Fibroblast of peridontal ligament (primary cell): ENCODE measurements at regions not wholly inside any gene's neighbourhood (a gene's known extent, or its start where the extent isn't known, plus 50 kb on each side); places are given as distances from the start of the nearest gene placed in this dataset.
"Not testable (repeated sequence)": the region's sequence is repeated elsewhere in the genome, so short reads cannot be mapped to it uniquely, and the experiment has no call there.

Experiments
- DNase-seq: peaks from one replicate; pipeline ENCODE4 v3.0.0-alpha.2; 2010; ENCODE audit errors: extremely low read depth

- peak; percentile 54 for DNase-seq
Observed at GRCh38 chr9:129414377-129414992, 206.4 kb downstream of the C9orf50 start.

DNA sequence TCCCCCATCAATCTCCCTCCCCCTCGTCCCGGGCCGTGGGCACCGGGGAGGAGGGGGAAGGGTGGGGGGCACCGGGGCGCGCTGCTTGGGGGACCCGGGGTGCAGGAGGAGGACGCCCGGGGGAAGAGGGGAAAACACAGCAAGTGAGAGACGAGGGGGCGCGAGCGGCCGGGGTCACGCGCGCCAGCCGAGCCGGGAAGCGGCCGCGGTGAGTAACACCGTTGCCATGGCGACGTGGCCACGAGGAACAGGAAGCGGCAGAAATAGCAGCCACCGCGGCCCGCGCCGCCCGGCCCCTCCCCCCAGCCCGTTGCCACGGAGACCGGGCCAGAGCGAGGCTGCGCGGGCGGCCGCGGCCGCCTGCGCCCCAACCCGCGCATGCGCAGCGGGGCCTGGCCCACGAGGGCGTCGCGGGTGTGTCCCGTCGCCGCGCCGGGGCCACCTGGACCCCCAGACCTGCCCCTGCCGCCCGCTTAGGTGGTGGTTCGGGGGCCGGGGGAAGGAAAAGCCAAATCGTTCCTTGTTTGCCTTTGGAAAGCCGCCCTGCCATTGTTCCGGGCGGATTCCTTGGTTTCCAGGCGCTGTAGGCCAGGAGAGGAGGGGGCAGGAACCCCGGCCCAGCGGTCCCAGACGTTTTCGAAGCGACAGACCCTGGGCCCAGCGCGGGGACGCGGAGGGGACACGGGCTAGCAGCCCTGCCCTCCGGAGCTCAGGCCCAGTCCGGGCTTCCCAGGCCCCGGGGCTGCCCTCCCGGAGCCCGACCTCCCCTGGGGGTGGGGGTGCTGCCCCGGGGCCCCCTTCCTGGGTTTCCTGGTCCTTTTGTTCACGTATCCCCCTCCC lies 207.1 kb downstream of the C9orf50 start:
- DNase-seq = peak; percentile 92

GRCh38 chr9:129412814-129413536 lies 207.9 kb downstream of the C9orf50 start:
- peak; percentile 79 for DNase-seq

GRCh38 chr9:129412176-129412813 lies 208.6 kb downstream of the C9orf50 start:
- not testable (repeated sequence) for DNase-seq

GRCh38 chr9:129411501-129412175 lies 209.3 kb downstream of the C9orf50 start:
- no peak for DNase-seq

- DNase-seq = no peak
Observed at GRCh38 chr9:129410226-129410625, 210.7 kb downstream of the C9orf50 start.

GRCh38 chr9:129408535-129409215 lies 212.2 kb downstream of the C9orf50 start:
- no peak for DNase-seq

- no peak for DNase-seq
Observed at GRCh38 chr9:129407905-129408452, 212.9 kb downstream of the C9orf50 start.

DNA sequence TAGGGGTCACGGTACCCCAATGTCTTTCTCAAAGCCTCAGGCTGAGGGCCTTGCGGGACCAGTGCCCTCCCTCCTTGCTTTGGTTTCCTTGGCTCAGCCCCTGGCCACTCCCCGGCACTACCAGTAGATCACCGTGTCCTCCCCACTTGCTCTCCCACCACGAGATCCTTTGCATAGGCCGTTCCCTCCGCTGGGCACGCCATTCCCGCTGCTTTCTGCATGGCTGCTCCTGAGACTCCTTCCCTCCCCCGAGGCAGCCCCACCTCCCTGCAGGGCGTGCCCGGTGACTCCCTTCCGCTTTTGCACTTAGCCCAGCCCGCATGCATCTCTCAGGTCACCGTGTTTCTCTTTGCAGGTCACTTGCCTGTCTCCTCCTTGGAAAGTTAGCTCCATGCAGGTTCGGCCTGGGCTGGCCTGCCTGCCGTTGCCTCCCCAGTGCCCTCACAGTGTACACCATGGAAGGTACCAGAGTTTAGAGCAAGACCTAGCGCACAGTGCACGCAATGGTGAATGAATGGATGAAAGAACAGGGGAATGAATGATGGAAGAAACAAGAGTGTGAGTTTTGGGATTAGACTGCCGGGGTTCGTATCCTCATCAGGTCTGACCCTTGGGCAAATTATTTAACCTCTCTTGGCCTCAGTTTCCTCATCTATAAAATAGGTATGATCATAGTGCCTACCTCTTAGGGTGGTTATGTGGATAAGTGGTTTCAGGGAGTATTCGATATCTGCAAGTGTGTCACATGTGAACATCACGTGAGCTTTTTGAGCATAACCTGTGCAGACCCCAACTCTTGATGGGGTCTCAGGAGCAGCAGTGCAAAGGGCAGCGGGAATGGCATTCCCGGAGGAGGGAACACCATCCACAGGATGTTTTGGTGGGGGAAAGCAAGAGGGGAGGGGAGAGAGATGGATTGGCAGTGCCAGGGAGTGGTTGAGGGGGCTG lies 214.3 kb downstream of the C9orf50 start:
- DNase-seq = no peak

DNA sequence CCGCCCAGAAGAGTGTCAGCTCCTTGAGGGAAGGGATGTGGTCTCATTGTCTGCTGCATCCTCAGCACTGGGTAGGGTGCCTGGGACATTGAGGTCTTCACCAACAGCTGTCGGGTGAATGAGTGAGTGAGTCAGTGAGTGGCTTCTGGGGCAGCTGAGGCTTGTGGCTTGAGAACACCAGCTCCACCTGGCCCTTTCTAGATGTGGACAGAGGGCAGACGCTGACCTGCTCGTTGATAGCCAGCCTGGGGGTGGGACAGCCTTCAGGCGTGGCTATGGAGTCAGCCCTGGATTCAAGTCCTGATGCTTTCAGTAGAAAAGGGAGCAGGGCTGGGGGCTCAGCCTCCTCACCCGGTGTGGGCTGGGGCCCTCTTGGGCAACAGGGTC lies 215.1 kb downstream of the C9orf50 start:
- no peak for DNase-seq

GRCh38 chr9:129405089-129405826 lies 215.6 kb downstream of the C9orf50 start:
- no peak for DNase-seq

DNA sequence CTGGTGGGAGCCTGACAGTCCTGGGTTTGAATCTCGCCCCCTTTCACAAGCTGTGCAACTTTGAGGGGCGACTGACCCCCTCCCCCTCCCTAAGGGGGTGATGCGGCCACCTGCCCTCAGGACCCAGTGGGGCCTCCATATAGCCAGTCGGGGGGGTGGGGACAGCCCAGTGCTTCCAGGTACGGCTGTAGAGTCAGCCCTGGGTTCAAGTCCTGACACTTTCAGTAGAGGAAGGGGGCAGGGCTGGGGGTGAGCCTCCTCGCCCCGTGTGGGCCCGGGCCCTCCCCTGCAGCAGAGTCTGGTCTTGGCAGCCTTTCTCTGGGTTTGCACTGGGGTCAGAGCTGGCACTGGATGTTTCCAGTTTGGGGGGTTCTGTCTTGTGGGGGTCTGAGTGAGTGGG lies 216.3 kb downstream of the C9orf50 start:
- no peak for DNase-seq

- no peak for DNase-seq
Observed at GRCh38 chr9:129403779-129404620, 216.9 kb downstream of the C9orf50 start.

GRCh38 chr9:129402931-129403778 lies 217.7 kb downstream of the C9orf50 start:
- no peak for DNase-seq

DNA sequence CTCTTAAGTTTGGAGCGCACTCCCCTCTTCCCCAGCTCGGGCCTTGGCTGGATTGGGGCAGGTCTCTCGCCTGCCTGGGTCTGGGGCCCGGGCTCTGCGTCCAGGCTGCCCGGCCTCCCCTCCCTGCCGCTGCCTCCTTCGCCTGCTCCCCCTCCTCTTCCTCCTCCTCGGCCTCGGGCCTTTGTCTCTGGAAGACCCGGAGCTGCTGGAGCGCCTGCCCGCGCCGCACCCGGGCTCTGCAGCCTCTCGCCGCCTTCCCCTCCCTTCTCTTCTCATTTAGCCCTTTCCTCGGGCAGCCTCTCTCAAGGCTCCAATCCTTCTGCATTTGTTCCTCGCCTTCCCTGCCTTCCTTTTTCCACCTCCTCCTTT lies 218.5 kb downstream of the C9orf50 start:
- no peak for DNase-seq

- DNase-seq = no peak
Observed at GRCh38 chr9:129401623-129402370, 219.1 kb downstream of the C9orf50 start.
